ENCODE measurements at regions not wholly inside any gene's neighbourhood (a gene's known extent, or its start where the extent isn't known, plus 50 kb on each side); places are given as distances from the start of the nearest gene placed in this dataset.

DNA sequence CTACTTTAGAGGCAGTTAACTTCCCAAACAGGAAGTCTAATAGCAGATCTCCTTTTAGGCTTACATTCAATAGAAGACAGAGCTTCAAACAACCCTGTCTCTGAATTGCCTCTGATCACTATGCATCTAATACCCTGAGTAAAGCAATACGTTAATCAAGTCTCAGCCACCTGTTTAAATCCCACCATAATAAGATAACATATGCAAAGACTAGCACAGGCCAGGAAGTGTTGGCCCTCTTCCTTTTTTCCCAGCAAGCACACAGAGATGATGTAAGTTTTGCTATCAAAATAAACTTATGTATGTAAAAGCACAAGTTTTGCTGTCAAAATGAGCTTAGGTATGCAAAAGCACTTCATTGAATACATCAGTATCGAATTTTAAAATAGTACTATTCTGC, 385.5 kb downstream of the RND3 start:
- TF ChIP-seq CTCF (IDR thresholded peaks at IDR 0.05 in 8 of 11, conservative IDR thresholded peaks at IDR 0.05 in 3 of 11) (no peak), POLR2A (IDR thresholded peaks at IDR 0.05) (no peak)

All from spleen (tissue), 7 donors.